Common myeloid progenitor, CD34-positive (primary cell): ENCODE measurements at regions not wholly inside any gene's neighbourhood (a gene's known extent, or its start where the extent isn't known, plus 50 kb on each side); places are given as distances from the start of the nearest gene placed in this dataset.
A peak's percentile ranks its signal among the peaks of the same experiment; 100 is the strongest.

Experiments used
- CTCF ChIA-PET: fragments of 350-600 bp; sonication (Branson Sonifier 250); formaldehyde crosslinking; loops from one replicate; lab custom pipeline; 2021; ENCODE audit warnings: antibody characterized with exemption; lab: Charles Lee
- POLR2A ChIA-PET: fragments of 350-600 bp; sonication (Branson Sonifier 250); formaldehyde crosslinking; loops from one replicate; lab custom pipeline; 2021; ENCODE audit warnings: antibody characterized with exemption; lab: Charles Lee
- DNase-seq, 3 donors: peaks; one replicate each; pipeline versions ENCODE4 v3.0.0 to v3.0.0-alpha.2; 2013
- H3K27ac ChIP-seq, 2 experiments: 1 replicate in 1 of 2; 2 replicates in 1 of 2; pipeline ENCODE4 v1.7.0; 2013; ENCODE audit warnings: inconsistent platforms in 2 of 2, low read length in 2 of 2, mild to moderate bottlenecking in 2 of 2, low read depth in 1 of 2, moderate library complexity in 1 of 2; ENCODE audit not compliant: severe bottlenecking in 2 of 2, insufficient read depth in 1 of 2, poor library complexity in 1 of 2
- H3K27me3 ChIP-seq, 5 experiments: replicated peaks in 2 of 5; 1 replicate in 3 of 5; 2 replicates in 2 of 5; pipeline versions ENCODE4 v1.6.1 to v1.7.0; 2013; ENCODE audit warnings: low read length in 4 of 5, mild to moderate bottlenecking in 2 of 5, moderate library complexity in 2 of 5, inconsistent platforms in 1 of 5; ENCODE audit not compliant: insufficient read depth in 5 of 5, control insufficient read depth in 4 of 5
- H3K36me3 ChIP-seq, 4 experiments: 1 replicate in 2 of 4; 2 replicates in 2 of 4; pipeline versions ENCODE4 v1.6.1 to v1.7.0; 2013; ENCODE audit warnings: low read length in 3 of 4, control low read depth in 1 of 4, mild to moderate bottlenecking in 1 of 4; ENCODE audit not compliant: control insufficient read depth in 4 of 4, insufficient read depth in 4 of 4
- H3K4me1 ChIP-seq, 4 experiments: 1 replicate in 3 of 4; 2 replicates in 1 of 4; pipeline versions ENCODE4 v1.6.1 to v1.7.1; 2013; ENCODE audit warnings: low read length in 3 of 4, mild to moderate bottlenecking in 3 of 4, control low read depth in 1 of 4, inconsistent platforms in 1 of 4, moderate library complexity in 1 of 4; ENCODE audit not compliant: control insufficient read depth in 4 of 4, insufficient read depth in 4 of 4; ENCODE audit errors: control extremely low read depth in 1 of 4
- H3K4me3 ChIP-seq, 7 experiments: 1 replicate in 4 of 7; 2 replicates in 3 of 7; pipeline versions ENCODE4 v1.5.1 to v1.7.0; 2013; ENCODE audit warnings: mild to moderate bottlenecking in 7 of 7, low read length in 6 of 7, moderate library complexity in 6 of 7, inconsistent platforms in 2 of 7, low read depth in 2 of 7, control low read depth in 1 of 7; ENCODE audit not compliant: insufficient read depth in 4 of 7, control insufficient read depth in 1 of 7; ENCODE audit errors: extremely low read depth in 1 of 7
- H3K9me3 ChIP-seq, 5 experiments: 1 replicate in 4 of 5; 2 replicates in 1 of 5; pipeline versions ENCODE4 v1.6.1 to v1.7.1; 2013; ENCODE audit warnings: low read length in 4 of 5, mild to moderate bottlenecking in 2 of 5, inconsistent platforms in 1 of 5, low read depth in 1 of 5, moderate library complexity in 1 of 5; ENCODE audit not compliant: control insufficient read depth in 4 of 5, insufficient read depth in 2 of 5; ENCODE audit errors: control extremely low read depth in 1 of 5
- WGBS: methylation state at CpG from one replicate; pipeline ENCODE4 v1.1.5; 2013; ENCODE audit not compliant: insufficient coverage; 5-methylcytosine and 5-hydroxymethylcytosine counted together

DNA sequence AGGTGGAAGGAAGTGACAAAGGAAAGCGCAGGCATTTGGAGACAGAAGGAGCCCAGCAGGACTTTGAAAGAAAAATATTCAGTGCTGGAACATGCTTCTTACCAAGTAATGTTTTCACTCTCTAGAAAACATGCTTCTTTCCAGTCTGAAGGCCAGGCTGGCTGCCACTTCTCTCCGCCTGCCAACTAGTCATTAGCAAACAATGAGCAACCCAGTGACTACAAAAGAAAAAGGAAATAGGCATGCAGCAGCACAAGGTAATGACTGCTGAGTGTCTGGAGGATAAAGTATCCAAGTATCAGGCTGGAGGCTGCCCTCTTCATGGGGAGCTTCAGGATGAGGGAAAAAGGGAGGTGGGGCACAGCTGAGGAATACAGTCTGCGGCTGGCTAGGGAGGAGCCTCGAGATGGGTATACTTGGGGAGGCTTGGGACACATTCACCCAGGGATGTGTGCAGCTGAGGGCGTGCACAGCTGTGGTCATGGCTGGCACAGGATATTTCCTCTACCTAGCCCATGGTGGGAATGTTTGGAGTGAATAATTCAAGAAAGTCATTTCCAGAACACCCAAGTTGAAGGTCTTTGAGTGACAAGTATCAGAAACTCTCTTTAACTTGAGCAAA, 161.5 kb upstream of the KIF2A start:
- DNase-seq: no peak
- Histone ChIP-seq H3K27me3 (no peaks in the 10 kb centered on the region), H3K4me1 (peaks cover 0 to 2% (median 0%) of the 10 kb centered on the region in 4 experiments), H3K4me3 (no peak overlapping the region), H3K27ac (no peak overlapping the region), H3K36me3 (no peaks in the 10 kb centered on the region), H3K9me3 (peaks cover 0 to 4% (median 0%) of the 10 kb centered on the region in 5 experiments)
- POLR2A ChIA-PET: no interaction called here
- CTCF ChIA-PET: interaction anchor here (1.0 to 1.6 kb wide), 4 partner anchors 12 to 96 kb away, joined by 3 to 5 read pairs (median 3); no protein-coding TSS in a partner anchor
- WGBS: 97% methylated on average over 5 of the region's 5 CpGs

DNA sequence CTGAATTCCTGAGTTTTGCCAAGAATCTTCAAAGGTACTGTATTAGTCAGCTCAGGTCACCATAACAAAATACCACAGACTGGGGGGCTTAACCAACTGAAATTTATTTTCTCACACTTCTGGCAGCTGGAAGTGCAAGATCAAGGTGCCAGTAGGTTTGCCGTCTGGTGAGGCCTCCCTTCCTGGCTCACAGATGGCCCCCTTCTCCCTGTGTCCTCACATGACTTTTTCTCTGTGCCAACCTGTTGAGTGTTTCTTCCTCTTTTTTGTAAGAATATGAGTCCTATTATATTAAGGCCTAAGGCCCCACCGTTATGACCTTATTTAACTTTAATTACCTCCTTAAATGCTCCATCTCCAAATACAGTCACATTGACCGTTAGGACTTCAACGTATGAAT, 156.1 kb upstream of the KIF2A start:
- POLR2A ChIA-PET: no interaction called here
- no peaks in the 10 kb centered on the region for H3K36me3 ChIP-seq
- no peaks in the 10 kb centered on the region for H3K27me3 ChIP-seq
- WGBS: 17% methylated on average over 1 of the region's 4 CpGs
- no peak overlapping the region for H3K4me3 ChIP-seq
- peak; percentile 22 to 88 (median 78) for DNase-seq
- CTCF ChIA-PET: no interaction called here
- peaks cover 0 to 2% (median 0%) of the 10 kb centered on the region in 4 experiments for H3K4me1 ChIP-seq
- H3K27ac ChIP-seq: no peak overlapping the region
- H3K9me3 ChIP-seq: peaks cover 0 to 8% (median 2%) of the 10 kb centered on the region in 5 experiments

GRCh38 chr5:62152394-62153087, 153.5 kb upstream of the KIF2A start:
- 94% methylated on average over 2 of the region's 4 CpGs for WGBS
- CTCF ChIA-PET: no interaction called here
- Histone ChIP-seq H3K4me1 (peaks cover 0 to 2% (median 0%) of the 10 kb centered on the region in 4 experiments), H3K36me3 (no peaks in the 10 kb centered on the region), H3K27me3 (no peaks in the 10 kb centered on the region), H3K9me3 (peaks cover 0 to 13% (median 6%) of the 10 kb centered on the region in 5 experiments), H3K4me3 (no peak overlapping the region), H3K27ac (no peak overlapping the region)
- POLR2A ChIA-PET: no interaction called here
- DNase-seq: no peak

GRCh38 chr5:62154758-62155157, 151.2 kb upstream of the KIF2A start:
- DNase-seq: no peak
- H3K9me3 ChIP-seq: peaks cover 0 to 10% (median 6%) of the 10 kb centered on the region in 5 experiments
- H3K27me3 ChIP-seq: no peaks in the 10 kb centered on the region
- ChIA-PET POLR2A (no interaction called here), CTCF (no interaction called here)
- H3K4me3 ChIP-seq: no peak overlapping the region
- no peaks in the 10 kb centered on the region for H3K36me3 ChIP-seq
- no peak overlapping the region for H3K27ac ChIP-seq
- H3K4me1 ChIP-seq: peaks cover 0 to 2% (median 0%) of the 10 kb centered on the region in 4 experiments

- no peak overlapping the region for H3K27ac ChIP-seq
- ChIA-PET POLR2A (interaction anchor here (0.9 kb wide), 1 partner anchor 26 kb away, joined by 3 read pairs; no protein-coding TSS in a partner anchor), CTCF (interaction anchor here (0.5 kb wide), 1 partner anchor 1184 kb away, joined by 3 read pairs; no protein-coding TSS in a partner anchor)
- no peaks in the 10 kb centered on the region for H3K4me1 ChIP-seq
- no peaks in the 10 kb centered on the region for H3K36me3 ChIP-seq
- 90% methylated on average over 2 of the region's 3 CpGs for WGBS
- H3K9me3 ChIP-seq: peaks cover 0 to 10% (median 6%) of the 10 kb centered on the region in 5 experiments
- H3K27me3 ChIP-seq: no peaks in the 10 kb centered on the region
- DNase-seq: no peak
- H3K4me3 ChIP-seq: no peak overlapping the region
Measured at GRCh38 chr5:62155988-62156387, 150.0 kb upstream of the KIF2A start.

GRCh38 chr5:62167561-62168057, 138.4 kb upstream of the KIF2A start:
- no peaks in the 10 kb centered on the region for H3K27me3 ChIP-seq
- H3K36me3 ChIP-seq: no peaks in the 10 kb centered on the region
- no peak overlapping the region for H3K4me3 ChIP-seq
- CTCF ChIA-PET: no interaction called here
- POLR2A ChIA-PET: no interaction called here
- no peak overlapping the region for H3K27ac ChIP-seq
- H3K9me3 ChIP-seq: peaks cover 0 to 4% (median 1%) of the 10 kb centered on the region in 5 experiments
- DNase-seq: no peak
- 100% methylated on average over 1 of the region's 3 CpGs for WGBS
- H3K4me1 ChIP-seq: no peaks in the 10 kb centered on the region
